COLO668 (cell line): ENCODE measurements at regions not wholly inside any gene's neighbourhood (a gene's known extent, or its start where the extent isn't known, plus 50 kb on each side); places are given as distances from the start of the nearest gene placed in this dataset.

Experiments used
- DNase-seq: peaks from one replicate; lab custom pipeline; 2025; ENCODE audit not compliant: unreplicated experiment; lab: John Stamatoyannopoulos, UW

DNA sequence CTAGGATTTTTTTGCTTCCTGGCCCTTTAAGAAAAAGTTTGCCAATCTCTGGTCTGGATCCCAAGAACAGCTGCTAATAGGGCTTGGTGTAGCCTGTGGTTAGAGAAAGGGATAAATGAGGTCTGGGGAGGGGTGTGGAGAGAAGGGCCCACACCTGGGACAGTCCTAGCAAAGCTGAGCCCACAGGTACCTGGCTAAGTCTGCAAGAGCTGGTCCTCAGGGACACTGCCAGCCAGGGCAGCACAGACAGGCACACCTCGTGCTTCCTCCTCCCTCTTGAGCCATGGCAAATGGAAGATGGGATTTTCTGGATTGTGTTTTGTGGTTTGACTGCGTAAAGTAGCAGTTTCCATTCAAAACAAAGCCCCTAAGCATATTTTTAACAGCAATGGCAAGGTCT is 217.5 kb downstream of the SOX9 start:
- DNase-seq = no peak

DNA sequence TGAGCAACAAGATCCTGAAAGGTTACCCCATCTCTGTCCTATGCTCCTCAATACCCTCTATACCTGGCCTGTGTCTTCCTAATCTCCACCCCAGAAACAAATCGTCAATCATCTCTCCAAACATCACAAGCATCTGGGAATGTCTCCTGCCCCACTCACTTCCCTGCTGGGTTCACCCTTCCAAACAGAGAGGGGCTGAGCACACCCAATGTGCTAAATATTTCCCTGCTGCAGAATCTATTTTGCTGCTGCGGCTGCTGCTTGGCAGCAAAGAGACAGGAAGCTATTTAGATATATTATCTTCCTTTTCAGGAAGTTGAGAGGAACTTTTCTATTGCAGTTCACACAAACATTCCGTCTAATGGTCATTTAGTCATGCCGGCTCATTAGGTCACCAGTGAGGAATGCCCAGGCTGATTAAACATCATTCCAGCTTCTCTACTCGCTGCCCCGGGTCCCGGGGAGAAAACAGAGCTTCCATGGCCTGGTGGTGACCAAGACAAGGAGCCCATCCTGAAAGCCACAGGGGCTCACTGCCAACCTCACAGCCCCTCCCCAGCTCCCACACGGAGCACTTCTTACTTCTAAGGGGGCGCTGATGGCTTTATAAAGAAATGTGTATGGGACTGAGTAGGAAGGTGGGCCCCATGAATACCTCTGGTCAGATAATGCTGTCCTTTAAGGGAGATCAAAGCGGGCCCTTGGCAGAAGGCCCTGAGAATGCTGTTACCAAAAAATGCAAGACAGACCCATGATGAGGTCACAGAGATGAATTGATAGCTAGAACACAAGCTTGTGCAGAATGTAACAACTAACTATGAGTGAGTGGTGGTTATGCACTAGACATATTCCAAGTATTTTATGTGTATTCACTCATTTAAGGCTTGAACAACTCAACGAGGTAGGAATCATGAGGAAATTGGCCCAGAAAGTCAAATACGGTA is 218.3 kb downstream of the SOX9 start:
- DNase-seq = no peak

GRCh38 chr17:72340836-72341235 is 220.0 kb downstream of the SOX9 start:
- DNase-seq = no peak

DNA sequence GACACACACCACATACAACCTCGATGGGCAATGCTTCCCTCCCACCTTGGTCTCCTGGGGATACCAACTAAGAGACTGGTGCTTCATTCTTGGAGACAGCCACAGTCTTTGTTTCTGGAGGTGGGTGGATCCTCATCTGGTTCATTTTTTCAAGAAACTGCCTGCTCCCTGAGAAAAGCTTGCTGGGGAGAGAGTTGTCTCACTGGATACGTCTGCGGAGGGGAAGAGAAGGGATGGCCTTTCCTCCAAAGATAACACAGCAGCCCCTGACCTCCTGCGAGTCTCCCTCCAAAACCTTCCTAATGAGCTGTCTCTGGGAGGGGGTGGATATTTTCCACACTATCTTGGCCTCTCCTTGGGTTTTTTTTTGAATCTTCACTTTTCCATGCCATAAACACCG is 221.2 kb downstream of the SOX9 start:
- no peak for DNase-seq

- DNase-seq = no peak
Measured at GRCh38 chr17:72342627-72343527, 222.1 kb downstream of the SOX9 start.

DNA sequence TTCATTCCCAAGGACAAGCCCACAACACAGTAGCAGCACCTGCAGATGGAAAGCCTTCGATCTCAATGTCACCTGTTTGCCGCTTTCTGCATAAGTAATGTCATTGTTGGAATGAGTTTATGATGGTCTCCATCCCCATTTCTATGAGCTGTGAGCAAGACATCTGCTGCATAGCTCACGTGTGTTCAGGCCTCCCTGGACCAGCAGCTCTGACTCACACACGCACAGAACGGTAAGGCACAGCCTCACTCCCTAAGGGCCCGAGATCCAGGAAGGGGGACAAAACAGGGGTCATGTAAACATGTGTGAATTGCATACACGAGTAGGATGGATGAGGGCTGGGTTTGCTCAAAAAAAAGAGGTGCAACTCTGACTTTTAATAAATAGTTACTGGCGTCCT is 223.1 kb downstream of the SOX9 start:
- DNase-seq = no peak

DNA sequence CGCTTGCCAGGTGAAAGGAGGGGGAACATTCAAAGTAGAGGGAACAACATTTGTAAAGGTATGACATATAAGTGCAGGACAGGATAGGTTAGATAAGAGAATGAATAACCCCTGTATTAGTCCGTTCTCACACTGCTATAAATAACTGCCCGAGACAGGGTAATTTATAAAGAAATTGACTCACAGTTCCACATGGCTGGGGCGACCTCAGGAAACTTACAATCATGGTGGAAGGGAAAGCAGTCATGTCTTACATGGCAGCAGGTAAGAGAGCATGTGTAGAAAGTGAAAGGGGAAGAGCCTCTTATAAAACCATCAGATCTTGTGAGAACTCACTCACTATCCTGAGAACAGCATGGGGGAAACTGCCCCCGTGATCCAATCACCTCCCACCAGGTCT is 223.8 kb downstream of the SOX9 start:
- no peak for DNase-seq

GRCh38 chr17:72345088-72345487 is 224.3 kb downstream of the SOX9 start:
- DNase-seq = no peak

- no peak for DNase-seq
Measured at GRCh38 chr17:72345536-72345935, 224.7 kb downstream of the SOX9 start.

GRCh38 chr17:72346306-72346705 is 225.5 kb downstream of the SOX9 start:
- peak; percentile 9 for DNase-seq

GRCh38 chr17:72349011-72349410 is 228.2 kb downstream of the SOX9 start:
- DNase-seq = no peak

GRCh38 chr17:72349491-72349995 is 228.7 kb downstream of the SOX9 start:
- DNase-seq = no peak

- no peak for DNase-seq
Measured at GRCh38 chr17:72350073-72350472, 229.3 kb downstream of the SOX9 start.

- no peak for DNase-seq
Measured at GRCh38 chr17:72351365-72351764, 230.5 kb downstream of the SOX9 start.

GRCh38 chr17:72351884-72352346 is 231.1 kb downstream of the SOX9 start:
- no peak for DNase-seq

GRCh38 chr17:72353502-72353901 is 232.7 kb downstream of the SOX9 start:
- no peak for DNase-seq

- DNase-seq = no peak
Measured at GRCh38 chr17:72354071-72354470, 233.3 kb downstream of the SOX9 start.

GRCh38 chr17:72357764-72358365 is 237.0 kb downstream of the SOX9 start:
- no peak for DNase-seq

- DNase-seq = no peak
Measured at GRCh38 chr17:72358465-72358864, 237.6 kb downstream of the SOX9 start.

- DNase-seq = no peak
Measured at GRCh38 chr17:72359274-72359673, 238.5 kb downstream of the SOX9 start.

GRCh38 chr17:72359811-72360210 is 239.0 kb downstream of the SOX9 start:
- no peak for DNase-seq
